ENCODE measurements at regions not wholly inside any gene's neighbourhood (a gene's known extent, or its start where the extent isn't known, plus 50 kb on each side); places are given as distances from the start of the nearest gene placed in this dataset.

GRCh38 chr6:80689716-80690395 lies 583.4 kb downstream of the BCKDHB start:
- Mint-ChIP-seq H3K27ac (no peak overlapping the region), H3K4me1 (no peaks in the 10 kb centered on the region), H3K4me3 (no peak overlapping the region), H3K27me3 (ENCODE audit: low read depth in 3 of 3) (no peaks in the 10 kb centered on the region), H3K36me3 (no peaks in the 10 kb centered on the region), H3K9me3 (peaks cover 3 to 17% (median 7%) of the 10 kb centered on the region in 7 donors)
- H3K4me3 ChIP-seq (replicated peaks in 1 of 3; ENCODE audit: low read depth in 2 of 3, low read length in 3 of 3): no peak overlapping the region
- H2AFZ ChIP-seq (ENCODE audit: insufficient read depth, low read depth, low read length, poor library complexity, severe bottlenecking): no peak overlapping the region
- intact Hi-C loops (cut with micrococcal nuclease): no loop called here
- H3K9ac ChIP-seq (ENCODE audit: insufficient read depth, low read length, poor library complexity, severe bottlenecking): no peak overlapping the region
- H3K4me2 ChIP-seq (replicated peaks; ENCODE audit: extremely low read depth, low read length, poor library complexity, severe bottlenecking): no peak overlapping the region
- no peaks in the 10 kb centered on the region for H3K27me3 ChIP-seq (ENCODE audit: control insufficient read depth in 2 of 2, insufficient read depth in 2 of 2, low read length in 2 of 2)
- no peak overlapping the region for H3K27ac ChIP-seq (ENCODE audit: low read depth in 1 of 2, low read length in 2 of 2)
- no peaks in the 10 kb centered on the region for H3K4me1 ChIP-seq (ENCODE audit: control insufficient read depth in 1 of 2, insufficient read depth in 2 of 2, low read length in 2 of 2)
- WGBS (ENCODE audit: insufficient coverage): 75% methylated on average over 1 of the region's 3 CpGs
- H3K36me3 ChIP-seq (replicated peaks in 1 of 2; ENCODE audit: control insufficient read depth in 1 of 2, insufficient read depth in 2 of 2, low read length in 2 of 2): no peaks in the 10 kb centered on the region
- DNase-seq: no peak
- H4K20me1 ChIP-seq (ENCODE audit: insufficient read depth, low read length): no peaks in the 10 kb centered on the region
- no peak for TF ChIP-seq CTCF (IDR thresholded peaks at IDR 0.05)
- no peaks in the 10 kb centered on the region for H3K79me2 ChIP-seq (ENCODE audit: insufficient read depth, low read length)
- peaks cover 0 to 4% of the 10 kb centered on the region in 2 donors for H3K9me3 ChIP-seq (replicated peaks in 1 of 2; ENCODE audit: control insufficient read depth in 1 of 2, insufficient read depth in 1 of 2, low read length in 2 of 2)

- Histone ChIP-seq H3K4me2 (replicated peaks; ENCODE audit: extremely low read depth, low read length, poor library complexity, severe bottlenecking) (no peak overlapping the region), H3K9ac (ENCODE audit: insufficient read depth, low read length, poor library complexity, severe bottlenecking) (no peak overlapping the region), H3K27me3 (ENCODE audit: control insufficient read depth in 2 of 2, insufficient read depth in 2 of 2, low read length in 2 of 2) (no peaks in the 10 kb centered on the region), H2AFZ (ENCODE audit: insufficient read depth, low read depth, low read length, poor library complexity, severe bottlenecking) (no peak overlapping the region), H3K4me1 (ENCODE audit: control insufficient read depth in 1 of 2, insufficient read depth in 2 of 2, low read length in 2 of 2) (no peaks in the 10 kb centered on the region), H3K9me3 (replicated peaks in 1 of 2; ENCODE audit: control insufficient read depth in 1 of 2, insufficient read depth in 1 of 2, low read length in 2 of 2) (peaks cover 2 to 11% of the 10 kb centered on the region in 2 donors), H3K79me2 (ENCODE audit: insufficient read depth, low read length) (no peaks in the 10 kb centered on the region), H4K20me1 (ENCODE audit: insufficient read depth, low read length) (no peaks in the 10 kb centered on the region), H3K36me3 (replicated peaks in 1 of 2; ENCODE audit: control insufficient read depth in 1 of 2, insufficient read depth in 2 of 2, low read length in 2 of 2) (no peaks in the 10 kb centered on the region), H3K27ac (ENCODE audit: low read depth in 1 of 2, low read length in 2 of 2) (no peak overlapping the region), H3K4me3 (replicated peaks in 1 of 3; ENCODE audit: low read depth in 2 of 3, low read length in 3 of 3) (no peak overlapping the region)
- Mint-ChIP-seq H3K36me3 (no peaks in the 10 kb centered on the region), H3K9me3 (peaks cover 1 to 11% (median 6%) of the 10 kb centered on the region in 7 donors), H3K27me3 (ENCODE audit: low read depth in 3 of 3) (no peaks in the 10 kb centered on the region), H3K4me3 (no peak overlapping the region), H3K27ac (no peak overlapping the region), H3K4me1 (no peaks in the 10 kb centered on the region)
- TF ChIP-seq CTCF (IDR thresholded peaks at IDR 0.05): no peak
- no peak for DNase-seq
- intact Hi-C loops (cut with micrococcal nuclease): no loop called here
- WGBS (ENCODE audit: insufficient coverage): 100% methylated on average over 1 of the region's 2 CpGs
Observed at GRCh38 chr6:80679992-80680391, 573.5 kb downstream of the BCKDHB start.

Measured in CD14-positive monocyte (primary cell).